ENCODE measurements at regions not wholly inside any gene's neighbourhood (a gene's known extent, or its start where the extent isn't known, plus 50 kb on each side); places are given as distances from the start of the nearest gene placed in this dataset.

- no peak overlapping the region for H2AFZ ChIP-seq (ENCODE audit: low read depth, low read length)
- H3K27ac ChIP-seq (ENCODE audit: low read length): no peak overlapping the region
- H3K4me3 ChIP-seq (ENCODE audit: low read length): no peak overlapping the region
- H3K4me1 ChIP-seq (ENCODE audit: low read length): peaks cover 61% of the 10 kb centered on the region
- H3K79me2 ChIP-seq (ENCODE audit: low read length): no peaks in the 10 kb centered on the region
- H3K36me3 ChIP-seq (replicated peaks; ENCODE audit: low read depth, low read length): no peaks in the 10 kb centered on the region
- TF ChIP-seq CTCF (IDR thresholded peaks at IDR 0.05; ENCODE audit: low read depth, low read length): no peak
- TF ChIP-seq EZH2phosphoT487 (IDR thresholded peaks at IDR 0.05; ENCODE audit: low read depth): no peak
- H3K9ac ChIP-seq (ENCODE audit: low read length): no peak overlapping the region
- no peaks in the 10 kb centered on the region for H4K20me1 ChIP-seq (ENCODE audit: insufficient read depth, low read length)
- H3K27me3 ChIP-seq (ENCODE audit: low read depth, low read length): no peaks in the 10 kb centered on the region
- H3K9me3 ChIP-seq (ENCODE audit: insufficient read depth, low read length): no peaks in the 10 kb centered on the region
- H3K4me2 ChIP-seq (ENCODE audit: low read length): peak overlapping the region; percentile 36
Observed at GRCh38 chr6:119446609-119447008, 97.0 kb upstream of the MAN1A1 start.

DNA sequence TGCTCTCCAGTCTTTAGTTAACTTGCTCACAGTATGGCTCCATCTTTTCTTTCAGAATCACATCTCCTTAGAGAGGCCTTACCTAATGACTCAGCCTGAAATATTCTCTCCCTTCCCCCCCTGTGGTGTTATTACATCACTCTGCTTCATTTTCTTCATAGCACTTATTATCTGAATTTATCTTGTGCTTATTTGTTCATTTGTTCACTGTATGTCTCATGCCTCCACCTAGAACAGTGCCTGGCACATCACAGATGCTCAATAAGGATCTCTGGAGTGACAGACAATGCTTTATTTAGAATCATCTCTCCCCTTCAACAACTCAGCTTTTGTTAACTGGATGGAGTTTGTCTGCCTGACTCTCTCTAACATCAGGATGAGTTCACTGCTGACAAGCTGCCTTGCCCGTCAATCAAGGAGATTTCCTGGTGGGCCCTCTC is 96.6 kb upstream of the MAN1A1 start:
- Histone ChIP-seq H2AFZ (ENCODE audit: low read depth, low read length) (no peak overlapping the region), H3K27ac (ENCODE audit: low read length) (0 out of 2 replicates have a peak overlapping the region, but pooled peaks have one; percentile 6), H3K9me3 (ENCODE audit: insufficient read depth, low read length) (no peaks in the 10 kb centered on the region), H3K4me1 (ENCODE audit: low read length) (peaks cover 61% of the 10 kb centered on the region), H3K4me2 (ENCODE audit: low read length) (peak overlapping the region; percentile 36), H3K36me3 (replicated peaks; ENCODE audit: low read depth, low read length) (no peaks in the 10 kb centered on the region), H3K27me3 (ENCODE audit: low read depth, low read length) (no peaks in the 10 kb centered on the region), H3K4me3 (ENCODE audit: low read length) (no peak overlapping the region), H3K79me2 (ENCODE audit: low read length) (no peaks in the 10 kb centered on the region), H4K20me1 (ENCODE audit: insufficient read depth, low read length) (no peaks in the 10 kb centered on the region), H3K9ac (ENCODE audit: low read length) (no peak overlapping the region)
- TF ChIP-seq EZH2phosphoT487 (IDR thresholded peaks at IDR 0.05; ENCODE audit: low read depth): no peak

- peak overlapping the region; percentile 36 for H3K4me2 ChIP-seq (ENCODE audit: low read length)
- no peaks in the 10 kb centered on the region for H4K20me1 ChIP-seq (ENCODE audit: insufficient read depth, low read length)
- no peaks in the 10 kb centered on the region for H3K36me3 ChIP-seq (replicated peaks; ENCODE audit: low read depth, low read length)
- peaks cover 61% of the 10 kb centered on the region for H3K4me1 ChIP-seq (ENCODE audit: low read length)
- no peaks in the 10 kb centered on the region for H3K79me2 ChIP-seq (ENCODE audit: low read length)
- H3K9me3 ChIP-seq (ENCODE audit: insufficient read depth, low read length): no peaks in the 10 kb centered on the region
- H3K27me3 ChIP-seq (ENCODE audit: low read depth, low read length): no peaks in the 10 kb centered on the region
- no peak overlapping the region for H3K27ac ChIP-seq (ENCODE audit: low read length)
- TF ChIP-seq EZH2phosphoT487 (IDR thresholded peaks at IDR 0.05; ENCODE audit: low read depth) (no peak), CTCF (IDR thresholded peaks at IDR 0.05; ENCODE audit: low read depth, low read length) (no peak)
- H3K9ac ChIP-seq (ENCODE audit: low read length): no peak overlapping the region
- no peak overlapping the region for H3K4me3 ChIP-seq (ENCODE audit: low read length)
- H2AFZ ChIP-seq (ENCODE audit: low read depth, low read length): no peak overlapping the region
Observed at GRCh38 chr6:119445666-119446065, 96.1 kb upstream of the MAN1A1 start.

GRCh38 chr6:119444642-119445557 is 95.3 kb upstream of the MAN1A1 start:
- no peak overlapping the region for H2AFZ ChIP-seq (ENCODE audit: low read depth, low read length)
- peak overlapping the region; percentile 53 for H3K27ac ChIP-seq (ENCODE audit: low read length)
- H3K4me2 ChIP-seq (ENCODE audit: low read length): peak overlapping the region; percentile 62
- peaks cover 58% of the 10 kb centered on the region for H3K4me1 ChIP-seq (ENCODE audit: low read length)
- H3K9me3 ChIP-seq (ENCODE audit: insufficient read depth, low read length): no peaks in the 10 kb centered on the region
- no peaks in the 10 kb centered on the region for H3K79me2 ChIP-seq (ENCODE audit: low read length)
- no peaks in the 10 kb centered on the region for H3K36me3 ChIP-seq (replicated peaks; ENCODE audit: low read depth, low read length)
- H3K9ac ChIP-seq (ENCODE audit: low read length): no peak overlapping the region
- no peak overlapping the region; the same call in 1 of the 2 replicates for H3K4me3 ChIP-seq (ENCODE audit: low read length)
- no peaks in the 10 kb centered on the region for H4K20me1 ChIP-seq (ENCODE audit: insufficient read depth, low read length)
- H3K27me3 ChIP-seq (ENCODE audit: low read depth, low read length): no peaks in the 10 kb centered on the region
- TF ChIP-seq CTCF (IDR thresholded peaks at IDR 0.05; ENCODE audit: low read depth, low read length): no peak
